Common myeloid progenitor, CD34-positive (primary cell): ENCODE measurements at regions not wholly inside any gene's neighbourhood (a gene's known extent, or its start where the extent isn't known, plus 50 kb on each side); places are given as distances from the start of the nearest gene placed in this dataset.

Source experiments
- CTCF ChIA-PET: fragments of 350-600 bp; sonication (Branson Sonifier 250); formaldehyde crosslinking; loops from one replicate; lab custom pipeline; 2021; ENCODE audit warnings: antibody characterized with exemption; lab: Charles Lee
- POLR2A ChIA-PET: fragments of 350-600 bp; sonication (Branson Sonifier 250); formaldehyde crosslinking; loops from one replicate; lab custom pipeline; 2021; ENCODE audit warnings: antibody characterized with exemption; lab: Charles Lee
- DNase-seq, 3 donors: peaks; one replicate each; pipeline versions ENCODE4 v3.0.0 to v3.0.0-alpha.2; 2013
- H3K27ac ChIP-seq, 2 experiments: 1 replicate in 1 of 2; 2 replicates in 1 of 2; pipeline ENCODE4 v1.7.0; 2013; ENCODE audit warnings: inconsistent platforms in 2 of 2, low read length in 2 of 2, mild to moderate bottlenecking in 2 of 2, low read depth in 1 of 2, moderate library complexity in 1 of 2; ENCODE audit not compliant: severe bottlenecking in 2 of 2, insufficient read depth in 1 of 2, poor library complexity in 1 of 2
- H3K27me3 ChIP-seq, 5 experiments: replicated peaks in 2 of 5; 1 replicate in 3 of 5; 2 replicates in 2 of 5; pipeline versions ENCODE4 v1.6.1 to v1.7.0; 2013; ENCODE audit warnings: low read length in 4 of 5, mild to moderate bottlenecking in 2 of 5, moderate library complexity in 2 of 5, inconsistent platforms in 1 of 5; ENCODE audit not compliant: insufficient read depth in 5 of 5, control insufficient read depth in 4 of 5
- H3K36me3 ChIP-seq, 4 experiments: 1 replicate in 2 of 4; 2 replicates in 2 of 4; pipeline versions ENCODE4 v1.6.1 to v1.7.0; 2013; ENCODE audit warnings: low read length in 3 of 4, control low read depth in 1 of 4, mild to moderate bottlenecking in 1 of 4; ENCODE audit not compliant: control insufficient read depth in 4 of 4, insufficient read depth in 4 of 4
- H3K4me1 ChIP-seq, 4 experiments: 1 replicate in 3 of 4; 2 replicates in 1 of 4; pipeline versions ENCODE4 v1.6.1 to v1.7.1; 2013; ENCODE audit warnings: low read length in 3 of 4, mild to moderate bottlenecking in 3 of 4, control low read depth in 1 of 4, inconsistent platforms in 1 of 4, moderate library complexity in 1 of 4; ENCODE audit not compliant: control insufficient read depth in 4 of 4, insufficient read depth in 4 of 4; ENCODE audit errors: control extremely low read depth in 1 of 4
- H3K4me3 ChIP-seq, 7 experiments: 1 replicate in 4 of 7; 2 replicates in 3 of 7; pipeline versions ENCODE4 v1.5.1 to v1.7.0; 2013; ENCODE audit warnings: mild to moderate bottlenecking in 7 of 7, low read length in 6 of 7, moderate library complexity in 6 of 7, inconsistent platforms in 2 of 7, low read depth in 2 of 7, control low read depth in 1 of 7; ENCODE audit not compliant: insufficient read depth in 4 of 7, control insufficient read depth in 1 of 7; ENCODE audit errors: extremely low read depth in 1 of 7
- H3K9me3 ChIP-seq, 5 experiments: 1 replicate in 4 of 5; 2 replicates in 1 of 5; pipeline versions ENCODE4 v1.6.1 to v1.7.1; 2013; ENCODE audit warnings: low read length in 4 of 5, mild to moderate bottlenecking in 2 of 5, inconsistent platforms in 1 of 5, low read depth in 1 of 5, moderate library complexity in 1 of 5; ENCODE audit not compliant: control insufficient read depth in 4 of 5, insufficient read depth in 2 of 5; ENCODE audit errors: control extremely low read depth in 1 of 5
- WGBS: methylation state at CpG from one replicate; pipeline ENCODE4 v1.1.5; 2013; ENCODE audit not compliant: insufficient coverage; 5-methylcytosine and 5-hydroxymethylcytosine counted together

DNA sequence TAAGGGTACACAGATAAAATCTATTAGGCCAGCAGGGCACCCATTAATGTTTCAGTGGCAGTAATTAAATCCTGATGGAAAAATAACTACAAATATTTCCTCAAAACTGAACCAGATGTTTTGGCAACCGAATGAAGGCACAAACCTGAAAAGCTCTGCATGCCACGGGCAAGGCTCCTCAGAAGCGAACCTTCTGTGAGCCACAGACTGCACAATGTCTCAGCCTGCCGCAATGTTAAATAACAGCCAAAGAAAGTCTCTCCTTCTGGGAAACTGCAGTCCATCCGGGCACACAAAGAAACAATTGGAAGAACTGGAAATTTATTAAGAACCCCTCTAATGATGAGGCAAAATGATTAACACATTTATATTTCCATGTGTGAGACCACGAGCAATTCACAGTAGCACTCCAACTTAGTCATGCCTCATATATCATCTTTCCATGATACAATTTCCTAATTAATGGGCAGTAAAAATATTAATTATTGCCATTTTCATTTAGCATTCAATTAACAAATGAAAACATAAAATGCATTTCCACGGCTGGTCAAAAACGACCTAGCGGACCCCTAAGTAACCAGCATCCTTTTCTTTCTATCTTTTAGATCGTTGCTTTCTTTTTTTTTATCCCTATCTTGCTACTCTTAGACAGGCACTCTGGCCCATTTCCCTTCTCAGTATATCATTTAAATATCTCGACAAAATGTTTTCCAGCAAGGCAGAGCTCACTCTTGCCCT is 237.5 kb downstream of the EPHA4 start:
- DNase-seq: no peak
- CTCF ChIA-PET: no interaction called here

DNA sequence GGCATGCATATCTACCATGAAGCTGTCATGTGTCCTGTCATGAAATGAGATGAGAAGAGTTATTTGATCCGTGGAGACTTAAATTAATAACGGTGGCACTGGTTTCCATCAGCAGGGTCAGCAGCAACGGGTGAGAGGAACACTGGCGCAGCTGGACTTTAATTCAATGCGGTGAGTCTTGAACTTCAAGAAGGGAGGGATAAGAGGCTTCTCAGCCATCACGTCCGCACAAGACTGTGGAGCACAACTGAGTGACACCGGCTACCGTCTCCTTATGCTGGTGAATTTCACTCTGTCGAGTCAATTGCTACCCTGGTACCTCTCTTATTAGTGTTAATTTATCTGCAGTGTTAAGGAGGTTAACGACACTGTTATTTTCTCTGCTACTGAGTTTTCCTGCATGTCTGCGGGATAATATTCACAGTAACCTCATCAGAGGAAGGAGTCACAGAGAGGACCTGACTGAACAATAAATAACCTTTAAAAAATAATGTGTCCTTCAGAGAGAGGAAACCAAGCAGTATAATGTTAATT is 236.8 kb downstream of the EPHA4 start:
- no peak for DNase-seq
- Histone ChIP-seq H3K9me3 (peaks cover 0 to 7% (median 0%) of the 10 kb centered on the region in 5 experiments), H3K4me3 (no peak overlapping the region), H3K27ac (no peak overlapping the region), H3K4me1 (no peaks in the 10 kb centered on the region), H3K36me3 (no peaks in the 10 kb centered on the region), H3K27me3 (no peaks in the 10 kb centered on the region)
- 89% methylated on average over 11 of the region's 12 CpGs for whole genome bisulfite sequencing
- ChIA-PET CTCF (no interaction called here), POLR2A (no interaction called here)

More for the DNA sequence above, 237.5 kb downstream of the EPHA4 start:
- Histone ChIP-seq H3K36me3 (no peaks in the 10 kb centered on the region), H3K4me1 (no peaks in the 10 kb centered on the region), H3K4me3 (no peak overlapping the region), H3K9me3 (peaks cover 0 to 7% (median 0%) of the 10 kb centered on the region in 5 experiments), H3K27ac (no peak overlapping the region), H3K27me3 (no peaks in the 10 kb centered on the region)
- WGBS: 93% methylated on average over 8 of the region's 11 CpGs
- POLR2A ChIA-PET: no interaction called here

DNA sequence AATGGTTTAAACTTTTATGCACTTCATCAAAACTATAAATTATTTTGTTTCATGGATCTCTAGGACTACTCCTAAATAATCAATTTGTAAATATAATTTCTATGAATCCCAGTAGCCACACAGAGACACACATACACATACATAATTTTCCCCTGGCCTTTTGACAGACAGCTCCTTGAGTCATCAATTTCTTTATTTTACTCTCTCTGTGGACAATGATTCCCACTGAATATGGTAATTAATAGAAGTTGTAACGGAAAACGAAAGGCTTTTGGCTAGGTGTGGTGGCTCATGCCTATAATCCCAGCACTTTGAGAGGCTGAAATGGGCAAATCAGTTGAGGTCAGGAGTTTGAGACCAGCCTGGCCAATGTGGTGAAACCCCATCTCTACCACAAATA is 235.1 kb downstream of the EPHA4 start:
- Histone ChIP-seq H3K36me3 (no peaks in the 10 kb centered on the region), H3K27ac (no peak overlapping the region), H3K4me3 (no peak overlapping the region), H3K4me1 (no peaks in the 10 kb centered on the region), H3K27me3 (no peaks in the 10 kb centered on the region), H3K9me3 (peaks cover 0 to 4% (median 0%) of the 10 kb centered on the region in 5 experiments)
- no peak for DNase-seq
- CTCF ChIA-PET: no interaction called here
- no CpG with 5 or more reads among the region's 2 CpGs for WGBS
- POLR2A ChIA-PET: no interaction called here

DNA sequence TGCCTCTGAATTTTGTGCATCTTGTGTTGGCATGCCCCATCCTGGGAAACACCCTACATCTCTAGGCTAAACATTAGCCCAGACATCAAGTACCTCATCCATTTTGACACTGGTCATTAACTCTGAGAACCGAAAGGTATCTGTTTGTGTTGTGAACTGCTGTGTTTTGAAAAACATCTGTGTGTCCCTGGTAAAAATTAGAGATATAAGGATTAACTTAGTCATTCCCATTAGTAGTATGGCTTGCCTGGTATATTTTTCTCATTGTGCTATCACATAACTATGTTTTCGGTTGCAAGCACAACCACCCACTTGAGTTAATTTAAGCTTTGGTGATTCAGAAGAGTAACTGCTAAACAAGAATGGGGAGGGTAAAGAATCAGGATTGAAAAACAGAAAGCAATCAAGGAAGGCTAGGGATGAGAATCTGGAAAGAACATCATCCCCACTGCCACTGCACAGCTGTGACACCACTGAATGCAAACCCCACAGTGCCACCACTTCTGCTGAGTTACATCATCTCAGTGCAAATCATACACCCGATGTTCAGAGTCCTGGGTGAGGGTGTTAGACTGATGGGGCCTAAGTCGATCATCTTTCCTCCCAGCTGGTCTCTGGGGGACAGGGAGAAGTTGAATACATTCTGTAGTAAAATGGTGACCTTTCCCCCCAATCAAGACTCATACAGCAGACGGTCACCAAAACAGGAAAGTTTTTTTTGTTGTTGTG is 234.0 kb downstream of the EPHA4 start:
- CTCF ChIA-PET: no interaction called here

DNA sequence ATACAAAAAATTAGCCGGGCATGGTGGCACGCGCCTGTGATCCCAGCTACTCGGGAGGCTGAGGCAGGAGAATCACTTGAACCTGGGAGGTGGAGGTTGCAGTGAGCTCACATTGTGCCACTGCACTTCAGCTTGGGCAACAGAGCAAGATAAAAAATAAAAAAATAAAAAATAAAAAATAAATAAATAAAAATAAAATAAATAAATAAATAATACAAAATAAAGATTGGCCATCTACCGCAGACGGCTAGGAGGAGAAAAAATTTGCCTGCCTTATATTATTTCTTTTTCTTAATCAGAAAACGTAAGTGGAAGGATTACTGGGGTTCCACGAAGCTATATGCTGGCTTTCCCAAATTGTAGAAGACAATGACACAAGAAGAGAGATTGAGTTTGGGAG is 229.7 kb downstream of the EPHA4 start:
- Histone ChIP-seq H3K9me3 (no peaks in the 10 kb centered on the region), H3K4me1 (no peaks in the 10 kb centered on the region), H3K27ac (no peak overlapping the region), H3K36me3 (no peaks in the 10 kb centered on the region), H3K27me3 (no peaks in the 10 kb centered on the region), H3K4me3 (no peak overlapping the region)
- ChIA-PET CTCF (no interaction called here), POLR2A (no interaction called here)
- 100% methylated on average over 2 of the region's 8 CpGs for WGBS
- DNase-seq: no peak

More for the DNA sequence above, 234.0 kb downstream of the EPHA4 start:
- H3K4me1 ChIP-seq: no peaks in the 10 kb centered on the region
- H3K27me3 ChIP-seq: no peaks in the 10 kb centered on the region
- no peak for DNase-seq
- no peak overlapping the region for H3K27ac ChIP-seq
- no peak overlapping the region for H3K4me3 ChIP-seq
- WGBS: no CpG with 5 or more reads among the region's 5 CpGs
- H3K9me3 ChIP-seq: no peaks in the 10 kb centered on the region
- POLR2A ChIA-PET: no interaction called here
- no peaks in the 10 kb centered on the region for H3K36me3 ChIP-seq

DNA sequence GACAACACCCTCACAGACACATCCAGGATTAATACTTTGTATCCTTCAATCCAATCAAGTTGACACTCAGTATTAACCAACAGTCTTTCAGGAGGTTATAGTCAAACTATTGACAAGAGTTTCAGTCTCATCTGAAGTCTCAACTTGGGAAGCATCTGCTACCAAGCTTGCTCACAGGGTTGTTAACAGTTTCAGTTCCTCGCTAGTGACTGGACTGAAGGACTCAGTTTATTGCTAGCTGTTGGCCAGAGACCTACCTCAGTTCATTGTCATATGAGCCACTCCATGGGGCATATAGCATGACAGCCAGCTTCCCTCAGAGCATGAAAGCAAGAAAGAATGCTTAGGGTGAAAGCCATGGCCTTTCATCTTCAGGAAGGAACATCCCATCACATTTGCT is 228.6 kb downstream of the EPHA4 start:
- CTCF ChIA-PET: no interaction called here
- DNase-seq: no peak
- Histone ChIP-seq H3K36me3 (no peaks in the 10 kb centered on the region), H3K9me3 (no peaks in the 10 kb centered on the region), H3K27ac (no peak overlapping the region), H3K27me3 (no peaks in the 10 kb centered on the region), H3K4me3 (no peak overlapping the region), H3K4me1 (no peaks in the 10 kb centered on the region)
- 100% methylated on average over 1 of the region's 1 CpG for WGBS
- POLR2A ChIA-PET: no interaction called here

DNA sequence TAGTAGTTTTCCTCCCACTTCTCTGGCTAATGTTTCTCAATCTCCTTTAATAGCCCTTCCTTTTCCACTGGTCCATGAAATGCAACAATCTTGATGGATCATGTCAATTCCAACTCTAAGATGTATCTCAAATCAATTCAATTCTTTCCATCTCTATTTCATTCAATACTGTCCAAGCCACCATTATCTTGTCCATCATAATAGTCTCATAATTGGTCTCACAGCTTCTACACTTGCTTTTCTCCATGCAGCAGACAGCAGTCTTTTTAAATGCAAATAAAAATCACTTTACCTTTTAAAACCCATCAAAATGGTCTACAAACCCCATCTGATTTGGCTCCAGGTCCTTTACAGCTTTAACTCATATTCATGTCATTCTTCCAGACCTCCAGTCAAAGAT is 226.6 kb downstream of the EPHA4 start:
- no peaks in the 10 kb centered on the region for H3K4me1 ChIP-seq
- no peak for DNase-seq
- no peaks in the 10 kb centered on the region for H3K36me3 ChIP-seq
- CTCF ChIA-PET: no interaction called here
- H3K4me3 ChIP-seq: no peak overlapping the region
- H3K27ac ChIP-seq: no peak overlapping the region
- H3K27me3 ChIP-seq: no peaks in the 10 kb centered on the region
- no peaks in the 10 kb centered on the region for H3K9me3 ChIP-seq
- POLR2A ChIA-PET: no interaction called here
